MM.1S (cell line): ENCODE measurements at regions not wholly inside any gene's neighbourhood (a gene's known extent, or its start where the extent isn't known, plus 50 kb on each side); places are given as distances from the start of the nearest gene placed in this dataset.

Experiments used
- DNase-seq: peaks from one replicate; pipeline ENCODE4 v3.0.0-alpha.2; 2015
- H2AFZ ChIP-seq: fragments of 300-600 bp; sonication (generic); 2 replicates; pipeline ENCODE4 v1.6.0; 2016; ENCODE audit warnings: antibody characterized with exemption, low read length
- H3F3A ChIP-seq: fragments of 300-600 bp; sonication (generic); 2 replicates; pipeline ENCODE4 v1.6.1; 2016; ENCODE audit warnings: mild to moderate bottlenecking, antibody characterized with exemption, low read length, moderate library complexity, mixed read lengths; ENCODE audit not compliant: insufficient read depth
- H3K27ac ChIP-seq: fragments of 300-600 bp; sonication (generic); 2 replicates; pipeline ENCODE4 v1.5.1; 2016; ENCODE audit warnings: mild to moderate bottlenecking, low read length
- H3K27me3 ChIP-seq: fragments of 300-600 bp; sonication (generic); replicated peaks from 2 replicates; pipeline ENCODE4 v1.6.0; 2016; ENCODE audit warnings: low read length; ENCODE audit not compliant: insufficient read depth
- H3K36me3 ChIP-seq: fragments of 300-600 bp; sonication (generic); replicated peaks from 2 replicates; pipeline ENCODE4 v1.6.1; 2016; ENCODE audit warnings: mild to moderate bottlenecking, low read length, mixed read lengths; ENCODE audit not compliant: insufficient read depth
- H3K4me1 ChIP-seq: fragments of 300-600 bp; sonication (generic); 2 replicates; pipeline ENCODE4 v1.6.1; 2016; ENCODE audit warnings: low read length, mixed read lengths
- H3K4me2 ChIP-seq: fragments of 300-600 bp; sonication (generic); 2 replicates; pipeline ENCODE4 v1.6.0; 2016; ENCODE audit warnings: low read depth, low read length
- H3K4me3 ChIP-seq: fragments of 300-600 bp; sonication (generic); 2 replicates; pipeline ENCODE4 v1.5.1; 2016; ENCODE audit warnings: low read length, mixed read lengths
- H3K79me2 ChIP-seq: fragments of 300-600 bp; sonication (generic); 2 replicates; pipeline ENCODE4 v1.6.1; 2016; ENCODE audit warnings: mixed run types, low read length, mixed read lengths
- H3K9ac ChIP-seq: fragments of 300-600 bp; sonication (generic); 2 replicates; pipeline ENCODE4 v1.6.1; 2016; ENCODE audit warnings: low read length, mixed read lengths
- H3K9me2 ChIP-seq: fragments of 300-600 bp; sonication (generic); replicated peaks from 2 replicates; pipeline ENCODE4 v1.6.1; 2016; ENCODE audit warnings: mild to moderate bottlenecking, low read length, mixed read lengths; ENCODE audit not compliant: insufficient read depth
- H3K9me3 ChIP-seq: fragments of 300-600 bp; sonication (generic); replicated peaks from 2 replicates; pipeline ENCODE4 v1.6.1; 2016; ENCODE audit warnings: mild to moderate bottlenecking, low read length, mixed read lengths; ENCODE audit not compliant: insufficient read depth
- H4K20me1 ChIP-seq: fragments of 300-600 bp; sonication (generic); 2 replicates; pipeline ENCODE4 v1.6.1; 2016; ENCODE audit warnings: mild to moderate bottlenecking, low read length, moderate library complexity, mixed read lengths; ENCODE audit not compliant: insufficient read depth
- CTCF ChIP-seq: fragments of 300-600 bp; sonication (generic); IDR thresholded peaks from 2 replicates; pipeline ENCODE4 v1.5.1; 2016; ENCODE audit warnings: antibody characterized with exemption, low read length, mixed read lengths
- EZH2 ChIP-seq: fragments of 300-600 bp; sonication (generic); optimal IDR thresholded peaks from 2 replicates; pipeline ENCODE3; 2017; ENCODE audit warnings: low read depth, mild to moderate bottlenecking, antibody characterized with exemption, low read length, mixed read lengths
- EZH2phosphoT487 ChIP-seq: fragments of 300-600 bp; sonication (generic); IDR thresholded peaks from 2 replicates; pipeline ENCODE4 v1.6.1; 2018; ENCODE audit warnings: antibody characterized with exemption, low read length

DNA sequence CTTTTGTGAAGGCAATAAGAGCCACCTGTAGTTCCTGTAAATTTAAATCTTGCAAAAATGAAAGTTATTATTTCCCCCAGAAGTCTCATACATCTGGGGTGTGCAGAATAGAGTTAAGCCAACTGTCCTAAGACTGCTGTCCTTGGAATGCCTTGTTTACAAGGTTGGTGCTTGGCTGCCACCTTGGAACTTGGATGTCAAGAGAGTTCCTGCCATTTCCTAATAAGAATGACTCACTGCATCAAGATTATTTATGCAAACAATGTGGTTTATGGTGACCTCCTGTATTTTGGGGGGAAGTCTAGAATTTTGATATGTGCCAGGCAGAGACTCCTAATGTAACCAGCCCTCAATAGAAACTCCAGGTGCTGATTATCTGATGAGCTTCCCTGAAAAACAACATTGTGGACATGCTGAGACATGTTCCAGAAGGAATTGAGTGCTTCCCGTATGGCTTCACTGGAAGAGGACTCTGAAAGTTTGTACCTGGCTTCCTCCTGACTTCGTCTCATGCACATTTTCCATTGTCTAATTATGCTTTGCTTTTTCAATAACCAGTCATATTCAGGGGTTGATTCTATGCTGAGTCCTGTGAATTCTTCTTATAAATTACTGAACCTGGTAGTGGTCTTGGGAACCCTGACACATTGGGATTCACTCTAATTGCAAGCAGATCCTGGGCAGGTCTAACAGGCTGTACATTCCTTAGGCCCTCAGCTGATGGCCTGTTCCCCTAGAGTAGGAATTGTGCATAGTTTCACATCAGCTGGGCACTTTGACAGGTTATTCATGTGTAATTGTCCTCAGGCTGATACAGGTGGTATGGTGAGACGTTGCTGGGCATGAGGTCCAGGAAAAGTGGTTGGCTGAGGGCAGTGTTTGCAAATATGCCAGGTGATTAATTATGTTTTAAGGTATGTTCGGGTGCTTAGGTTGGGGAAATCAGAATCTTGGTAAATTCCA is 1370.7 kb upstream of the TMEM132C start:
- no peak overlapping the region for H3K4me3 ChIP-seq
- no peaks in the 10 kb centered on the region for H3K9me3 ChIP-seq
- no peaks in the 10 kb centered on the region for H3K27me3 ChIP-seq
- H3K79me2 ChIP-seq, result no peaks in the 10 kb centered on the region
- H3K27ac ChIP-seq, result no peak overlapping the region
- no peak overlapping the region for H3K9ac ChIP-seq
- H3K9me2 ChIP-seq, result no peaks in the 10 kb centered on the region
- H3F3A ChIP-seq, result no peaks in the 10 kb centered on the region
- H3K4me2 ChIP-seq, result no peak overlapping the region
- H3K36me3 ChIP-seq, result no peaks in the 10 kb centered on the region
- H2AFZ ChIP-seq, result no peak overlapping the region
- no peak for DNase-seq
- no peaks in the 10 kb centered on the region for H4K20me1 ChIP-seq
- no peak for TF ChIP-seq CTCF
- H3K4me1 ChIP-seq, result no peaks in the 10 kb centered on the region

- TF ChIP-seq EZH2, result no peak
- no peak for TF ChIP-seq CTCF
- TF ChIP-seq EZH2phosphoT487, result no peak
- no peak overlapping the region for H3K4me2 ChIP-seq
- H3K4me1 ChIP-seq, result no peaks in the 10 kb centered on the region
- no peak overlapping the region for H3K9ac ChIP-seq
- no peak overlapping the region for H3K27ac ChIP-seq
- no peaks in the 10 kb centered on the region for H3K36me3 ChIP-seq
- no peak for DNase-seq
- H3K9me2 ChIP-seq, result no peaks in the 10 kb centered on the region
- H3K4me3 ChIP-seq, result no peak overlapping the region
- H2AFZ ChIP-seq, result no peak overlapping the region
- no peaks in the 10 kb centered on the region for H3F3A ChIP-seq
- H3K27me3 ChIP-seq, result no peaks in the 10 kb centered on the region
- H4K20me1 ChIP-seq, result no peaks in the 10 kb centered on the region
- H3K79me2 ChIP-seq, result no peaks in the 10 kb centered on the region
- H3K9me3 ChIP-seq, result no peaks in the 10 kb centered on the region
These were observed 1369.9 kb upstream of the TMEM132C start for GRCh38 chr12:126897102-126897501.

GRCh38 chr12:126897778-126898177 is 1369.2 kb upstream of the TMEM132C start:
- H3K4me3 ChIP-seq, result no peak overlapping the region
- TF ChIP-seq CTCF, result no peak
- no peak for TF ChIP-seq EZH2
- no peak for TF ChIP-seq EZH2phosphoT487
- H3K9me3 ChIP-seq, result no peaks in the 10 kb centered on the region
- no peak overlapping the region for H3K4me2 ChIP-seq
- no peaks in the 10 kb centered on the region for H3K27me3 ChIP-seq
- H3K79me2 ChIP-seq, result no peaks in the 10 kb centered on the region
- DNase-seq, result no peak
- H3F3A ChIP-seq, result no peaks in the 10 kb centered on the region
- H3K27ac ChIP-seq, result no peak overlapping the region
- H3K36me3 ChIP-seq, result no peaks in the 10 kb centered on the region
- H3K4me1 ChIP-seq, result no peaks in the 10 kb centered on the region
- no peaks in the 10 kb centered on the region for H4K20me1 ChIP-seq
- no peak overlapping the region for H2AFZ ChIP-seq
- H3K9me2 ChIP-seq, result no peaks in the 10 kb centered on the region
- no peak overlapping the region for H3K9ac ChIP-seq
